Activated CD4-positive, alpha-beta T cell treated with anti-CD3 and anti-CD28 coated beads for 36 hours (primary cell): ENCODE measurements at regions not wholly inside any gene's neighbourhood (a gene's known extent, or its start where the extent isn't known, plus 50 kb on each side); places are given as distances from the start of the nearest gene placed in this dataset.

Experiments
- ATAC-seq: fragments of 200-7000 bp; cut with Tn5 transposase; one replicate; pipeline ENCODE4 v1.10.0; 2021; ENCODE audit warnings: mild to moderate bottlenecking, moderate library complexity
- CTCF ChIA-PET: fragments of 350-600 bp; sonication (Branson Sonifier 250); formaldehyde crosslinking; loops from one replicate; lab custom pipeline; 2021; ENCODE audit warnings: antibody characterized with exemption; lab: Charles Lee
- POLR2A ChIA-PET: fragments of 350-600 bp; sonication (Branson Sonifier 250); formaldehyde crosslinking; loops from one replicate; lab custom pipeline; 2021; ENCODE audit warnings: antibody characterized with exemption, inconsistent platforms; lab: Charles Lee
- DNase-seq: peaks from one replicate; pipeline ENCODE4 v3.0.0-alpha.2; 2020
- H3K27ac Mint-ChIP-seq: one replicate; pipeline ENCODE4 v1.8.0; 2021; ENCODE audit warnings: mixed read lengths
- H3K27me3 Mint-ChIP-seq: one replicate; pipeline ENCODE4 v1.8.0; 2021; ENCODE audit warnings: mixed read lengths
- H3K36me3 Mint-ChIP-seq: one replicate; pipeline ENCODE4 v1.8.0; 2021; ENCODE audit warnings: low read depth, mixed read lengths
- H3K4me1 Mint-ChIP-seq: one replicate; pipeline ENCODE4 v1.8.0; 2021; ENCODE audit warnings: mixed read lengths
- H3K4me3 Mint-ChIP-seq: one replicate; pipeline ENCODE4 v1.8.0; 2021; ENCODE audit warnings: mild to moderate bottlenecking, moderate library complexity, mixed read lengths
- H3K9me3 Mint-ChIP-seq: one replicate; pipeline ENCODE4 v1.8.0; 2021; ENCODE audit warnings: low read depth, mixed read lengths
- intact Hi-C, 2 experiments: fragments of 100-400 bp; cut with DNase I in 1 of 2; cut with micrococcal nuclease in 1 of 2; formaldehyde crosslinking; loops; one replicate each; pipeline versions ENCODE4 v1.14.2 to v1.15.1; 2022 to 2024; cut with DNase I, micrococcal nuclease

DNA sequence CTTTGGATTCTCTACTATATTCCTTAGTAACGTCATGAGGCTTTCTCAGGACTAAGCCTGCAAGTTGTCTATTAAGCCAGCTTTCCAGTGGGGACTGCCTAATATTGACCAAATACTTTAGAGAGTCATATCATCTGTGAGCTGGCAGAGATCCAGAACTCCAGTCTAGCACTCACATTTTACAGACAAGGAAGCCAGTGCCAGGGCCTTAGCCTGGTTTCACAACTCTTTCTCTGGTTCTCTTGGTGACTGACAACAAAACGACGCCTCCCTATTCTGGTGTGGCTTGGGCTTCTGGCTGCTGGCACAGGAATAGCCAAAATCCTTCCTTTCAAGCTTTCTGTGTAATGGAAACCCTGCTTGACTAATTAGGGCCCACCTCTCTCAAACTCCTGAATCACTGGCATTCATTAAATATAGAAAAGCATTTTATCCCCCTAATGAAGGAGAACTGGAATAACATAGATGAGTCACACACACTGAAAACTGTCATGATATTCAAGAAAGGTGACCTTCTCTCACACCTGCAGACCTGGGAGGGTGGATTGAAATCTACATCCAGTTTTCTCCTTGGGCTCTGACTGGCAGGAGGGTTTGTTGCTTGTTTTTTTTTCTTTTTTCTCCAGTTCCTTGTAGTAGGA lies 75.2 kb upstream of the UBL3 start:
- no peak overlapping the region for H3K27ac Mint-ChIP-seq
- peaks cover 39% of the 10 kb centered on the region for H3K4me1 Mint-ChIP-seq
- DNase-seq: no peak
- POLR2A ChIA-PET: no interaction called here
- no peak for ATAC-seq
- no peak overlapping the region for H3K4me3 Mint-ChIP-seq
- no peaks in the 10 kb centered on the region for H3K27me3 Mint-ChIP-seq
- CTCF ChIA-PET: interaction anchor here (1.2 to 4.1 kb wide), 7 partner anchors 11 to 155 kb away, joined by 3 to 63 read pairs (median 6); partner anchors contain the start of gene UBL3
- intact Hi-C loops: no loop called here
- H3K9me3 Mint-ChIP-seq: no peaks in the 10 kb centered on the region
- no peaks in the 10 kb centered on the region for H3K36me3 Mint-ChIP-seq

GRCh38 chr13:29924482-29925350 lies 74.3 kb upstream of the UBL3 start:
- no peak overlapping the region for H3K27ac Mint-ChIP-seq
- POLR2A ChIA-PET: no interaction called here

GRCh38 chr13:29923554-29924481 lies 73.4 kb upstream of the UBL3 start:
- peaks cover 41% of the 10 kb centered on the region for H3K4me1 Mint-ChIP-seq
- POLR2A ChIA-PET: no interaction called here
- no peaks in the 10 kb centered on the region for H3K9me3 Mint-ChIP-seq
- ATAC-seq: peak; percentile 97
- H3K36me3 Mint-ChIP-seq: no peaks in the 10 kb centered on the region
- H3K27me3 Mint-ChIP-seq: no peaks in the 10 kb centered on the region
- CTCF ChIA-PET: interaction anchor here (0.6 to 4.1 kb wide), 34 partner anchors 9 to 371 kb away, joined by 3 to 63 read pairs (median 4); partner anchors contain the start of genes SLC7A1 and UBL3
- intact Hi-C loops: loop anchor here (1.0 to 5.0 kb wide), 5 partner anchors 11 to 153 kb away; partner anchors contain the start of gene UBL3 (in 1 of the 2)
- peak; percentile 88 for DNase-seq
- H3K27ac Mint-ChIP-seq: no peak overlapping the region
- no peak overlapping the region for H3K4me3 Mint-ChIP-seq

More at GRCh38 chr13:29924482-29925350, 74.3 kb upstream of the UBL3 start:
- CTCF ChIA-PET: interaction anchor here (0.6 to 4.1 kb wide), 24 partner anchors 8 to 329 kb away, joined by 3 to 63 read pairs (median 4); partner anchors contain the start of genes SLC7A1 and UBL3
- Mint-ChIP-seq H3K36me3 (no peaks in the 10 kb centered on the region), H3K4me3 (no peak overlapping the region), H3K9me3 (no peaks in the 10 kb centered on the region), H3K4me1 (peaks cover 39% of the 10 kb centered on the region), H3K27me3 (no peaks in the 10 kb centered on the region)
- DNase-seq (no peak), ATAC-seq (no peak)
- intact Hi-C loops: loop anchor here (1.0 to 5.0 kb wide), 5 partner anchors 11 to 153 kb away; partner anchors contain the start of gene UBL3 (in 1 of the 2)

- no peaks in the 10 kb centered on the region for H3K9me3 Mint-ChIP-seq
- no peak overlapping the region for H3K27ac Mint-ChIP-seq
- H3K36me3 Mint-ChIP-seq: no peaks in the 10 kb centered on the region
- no peak for ATAC-seq
- ChIA-PET CTCF (interaction anchor here (0.9 to 4.1 kb wide), 15 partner anchors 9 to 372 kb away, joined by 3 to 63 read pairs (median 4); partner anchors contain the start of gene UBL3), POLR2A (no interaction called here)
- no peak overlapping the region for H3K4me3 Mint-ChIP-seq
- H3K27me3 Mint-ChIP-seq: no peaks in the 10 kb centered on the region
- intact Hi-C loops: loop anchor here in 1 of 2 experiments (5.0 kb wide), 1 partner anchor 151 kb away; no protein-coding TSS in a partner anchor
- H3K4me1 Mint-ChIP-seq: peaks cover 46% of the 10 kb centered on the region
- DNase-seq: no peak
Measured at GRCh38 chr13:29922896-29923295, 72.5 kb upstream of the UBL3 start.

DNA sequence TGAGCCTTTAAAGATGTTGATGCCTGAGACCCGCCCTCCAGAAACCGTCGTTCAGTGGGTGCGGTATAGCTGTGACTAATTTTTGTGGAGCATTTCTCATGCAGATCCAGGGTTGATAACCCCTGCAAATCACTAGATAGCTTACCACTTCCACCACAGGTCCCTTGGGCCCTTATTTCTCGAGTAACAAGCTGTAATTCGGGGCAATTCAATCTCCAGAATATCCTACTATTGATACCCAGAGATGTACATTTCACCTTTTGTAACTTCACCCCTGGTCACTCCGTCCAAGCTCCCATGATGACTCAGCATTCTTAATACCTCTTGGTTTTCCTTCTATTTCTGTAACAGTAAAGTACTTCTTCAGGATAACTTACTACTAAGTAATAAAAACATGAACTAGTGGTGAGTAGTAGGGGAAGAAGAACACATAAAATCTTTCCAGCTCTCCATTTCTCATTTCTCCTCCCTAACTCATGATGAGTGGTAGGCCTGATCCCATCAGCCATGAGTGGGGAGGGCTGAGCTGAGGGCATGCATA lies 71.9 kb upstream of the UBL3 start:
- Mint-ChIP-seq H3K27me3 (no peaks in the 10 kb centered on the region), H3K4me1 (peaks cover 46% of the 10 kb centered on the region), H3K4me3 (no peak overlapping the region), H3K9me3 (no peaks in the 10 kb centered on the region), H3K36me3 (no peaks in the 10 kb centered on the region), H3K27ac (no peak overlapping the region)
- DNase-seq: no peak
- ChIA-PET POLR2A (no interaction called here), CTCF (interaction anchor here (1.0 to 4.1 kb wide), 10 partner anchors 14 to 372 kb away, joined by 3 to 63 read pairs (median 4); partner anchors contain the start of gene UBL3)
- intact Hi-C loops: loop anchor here in 1 of 2 experiments (5.0 kb wide), 1 partner anchor 150 kb away; no protein-coding TSS in a partner anchor
- ATAC-seq: no peak

DNA sequence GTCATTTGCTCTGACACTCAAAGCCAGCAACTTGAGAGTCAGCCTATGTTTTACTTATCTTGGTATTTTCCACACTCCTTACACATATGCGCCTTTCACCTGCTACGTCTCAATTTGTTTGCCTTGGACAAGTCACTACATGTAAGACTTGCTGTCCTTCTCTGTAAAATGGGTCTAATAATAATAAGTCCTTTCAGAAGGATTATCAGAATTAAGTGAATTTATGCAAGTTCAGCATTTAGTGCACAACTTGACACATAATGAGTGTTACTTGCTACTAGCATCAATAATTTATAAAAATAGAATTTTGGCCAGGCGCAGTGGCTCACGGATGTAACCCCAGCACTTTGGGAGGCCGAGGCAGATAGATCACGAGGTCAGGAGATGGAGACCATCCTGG lies 71.1 kb upstream of the UBL3 start:
- Mint-ChIP-seq H3K9me3 (no peaks in the 10 kb centered on the region), H3K27me3 (no peaks in the 10 kb centered on the region), H3K36me3 (no peaks in the 10 kb centered on the region), H3K4me1 (peaks cover 46% of the 10 kb centered on the region), H3K27ac (no peak overlapping the region), H3K4me3 (no peak overlapping the region)
- ChIA-PET CTCF (interaction anchor here (0.8 to 4.1 kb wide), 12 partner anchors 13 to 193 kb away, joined by 3 to 63 read pairs (median 4); partner anchors contain the start of gene UBL3), POLR2A (no interaction called here)
- ATAC-seq (no peak), DNase-seq (no peak)
- intact Hi-C loops: loop anchor here in 1 of 2 experiments (5.0 kb wide), 1 partner anchor 149 kb away; no protein-coding TSS in a partner anchor

DNA sequence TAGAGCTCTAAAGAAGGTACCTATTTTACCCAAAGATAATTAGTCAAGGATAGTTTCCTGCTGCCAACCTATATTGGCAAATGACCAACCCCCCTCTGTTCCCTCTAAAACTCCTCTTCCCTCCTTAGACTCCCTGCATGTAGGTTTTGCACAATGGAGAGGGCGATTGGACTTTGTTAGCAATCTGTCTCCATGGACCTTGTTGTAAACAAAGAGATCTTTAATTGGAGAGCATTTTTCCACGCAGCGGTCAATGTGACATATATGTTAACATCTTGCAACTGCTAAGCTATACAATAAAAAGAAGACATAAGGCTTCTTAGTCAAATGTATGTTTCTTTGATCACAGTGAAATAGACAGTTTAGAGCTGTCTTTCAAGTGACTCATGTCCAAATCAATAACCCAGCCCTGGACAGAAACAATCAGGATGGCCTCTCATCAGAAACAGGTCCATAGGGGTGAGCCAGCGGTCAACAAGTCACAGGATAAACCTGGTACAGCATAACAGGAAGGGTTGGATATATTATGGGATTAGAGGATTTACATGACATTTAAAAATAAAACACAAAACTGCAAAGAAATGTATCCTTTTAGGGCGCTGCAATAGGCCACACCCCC lies 69.7 kb upstream of the UBL3 start:
- Mint-ChIP-seq H3K36me3 (no peaks in the 10 kb centered on the region), H3K4me3 (no peak overlapping the region)

GRCh38 chr13:29918845-29919244 lies 68.4 kb upstream of the UBL3 start:
- POLR2A ChIA-PET: no interaction called here
- Mint-ChIP-seq H3K4me1 (peaks cover 25% of the 10 kb centered on the region), H3K27me3 (no peaks in the 10 kb centered on the region), H3K9me3 (no peaks in the 10 kb centered on the region), H3K36me3 (no peaks in the 10 kb centered on the region), H3K27ac (no peak overlapping the region), H3K4me3 (no peak overlapping the region)
- intact Hi-C loops: no loop called here
- ATAC-seq (peak; percentile 56), DNase-seq (no peak)
- CTCF ChIA-PET: no interaction called here

More for the DNA sequence above, 69.7 kb upstream of the UBL3 start:
- ChIA-PET POLR2A (no interaction called here), CTCF (interaction anchor here (0.7 to 2.0 kb wide), 4 partner anchors 25 to 510 kb away, joined by 3 to 4 read pairs (median 3); no protein-coding TSS in a partner anchor)
- no peak overlapping the region for H3K27ac Mint-ChIP-seq
- no peak for DNase-seq
- intact Hi-C loops: loop anchor here in 1 of 2 experiments (5.0 kb wide), 1 partner anchor 148 kb away; no protein-coding TSS in a partner anchor
- ATAC-seq: no peak
- H3K4me1 Mint-ChIP-seq: peaks cover 37% of the 10 kb centered on the region
- no peaks in the 10 kb centered on the region for H3K9me3 Mint-ChIP-seq
- no peaks in the 10 kb centered on the region for H3K27me3 Mint-ChIP-seq

DNA sequence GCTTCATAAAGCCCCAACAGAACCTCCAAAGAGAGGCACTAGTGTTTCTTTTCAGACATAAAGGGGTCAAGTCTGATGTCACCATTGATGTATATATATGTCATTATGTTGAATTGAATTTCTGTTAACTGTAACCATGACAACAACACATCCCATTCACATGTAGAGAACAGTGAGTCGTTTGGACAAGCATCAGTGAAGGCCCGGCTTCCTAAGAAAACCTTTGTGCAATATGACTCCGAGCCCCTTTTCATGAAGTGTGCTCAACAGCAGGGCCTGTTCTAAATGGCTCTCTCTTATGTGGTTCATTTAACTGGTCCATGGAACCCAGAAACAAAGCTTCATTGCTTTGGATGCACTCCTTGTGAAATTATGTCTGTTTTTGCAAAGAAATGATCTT lies 67.2 kb upstream of the UBL3 start:
- H3K4me3 Mint-ChIP-seq: no peak overlapping the region
- peak; percentile 23 for ATAC-seq
- no peaks in the 10 kb centered on the region for H3K27me3 Mint-ChIP-seq
- no peak overlapping the region for H3K27ac Mint-ChIP-seq
- peaks cover 13% of the 10 kb centered on the region for H3K4me1 Mint-ChIP-seq
- ChIA-PET POLR2A (interaction anchor here (0.6 kb wide), 1 partner anchor 9 kb away, joined by 4 read pairs; no protein-coding TSS in a partner anchor), CTCF (interaction anchor here (0.5 to 1.7 kb wide), 10 partner anchors 10 to 1231 kb away, joined by 3 to 5 read pairs (median 3); partner anchors contain the start of gene UBL3)
- intact Hi-C loops: no loop called here
- DNase-seq: no peak
- H3K9me3 Mint-ChIP-seq: no peaks in the 10 kb centered on the region
- H3K36me3 Mint-ChIP-seq: no peaks in the 10 kb centered on the region

DNA sequence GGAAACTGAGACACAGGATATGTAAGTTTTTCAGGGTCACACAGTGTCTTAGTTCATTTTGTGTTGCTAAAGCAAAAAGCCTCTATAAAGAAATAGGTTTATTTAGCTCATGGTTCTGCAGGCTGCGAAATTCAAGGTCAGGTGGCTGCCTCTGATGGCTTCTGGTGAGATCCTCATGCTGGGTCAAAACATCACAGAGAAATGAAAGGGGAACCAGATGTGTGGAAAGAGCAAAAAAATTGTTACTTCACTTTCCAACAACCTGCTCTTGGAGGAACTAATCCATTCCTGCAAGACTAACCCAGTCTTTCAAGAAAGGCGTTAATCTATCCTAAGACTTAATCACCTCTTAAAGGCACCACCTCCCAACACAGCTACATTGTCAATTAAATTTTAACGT lies 64.2 kb upstream of the UBL3 start:
- H3K4me1 Mint-ChIP-seq: peaks cover 7% of the 10 kb centered on the region
- ATAC-seq (no peak), DNase-seq (no peak)
- H3K27me3 Mint-ChIP-seq: no peaks in the 10 kb centered on the region
- intact Hi-C loops: no loop called here
- H3K27ac Mint-ChIP-seq: no peak overlapping the region
- no peaks in the 10 kb centered on the region for H3K36me3 Mint-ChIP-seq
- H3K4me3 Mint-ChIP-seq: no peak overlapping the region
- POLR2A ChIA-PET: no interaction called here
- H3K9me3 Mint-ChIP-seq: no peaks in the 10 kb centered on the region
- CTCF ChIA-PET: interaction anchor here (0.6 to 0.7 kb wide), 2 partner anchors 9 to 1240 kb away, joined by 3 read pairs; no protein-coding TSS in a partner anchor
